Sigmoid colon (tissue), 4 donors: ENCODE measurements at regions not wholly inside any gene's neighbourhood (a gene's known extent, or its start where the extent isn't known, plus 50 kb on each side); places are given as distances from the start of the nearest gene placed in this dataset.

Source experiments
- CTCF ChIP-seq, 4 experiments: fragments of 450-650 bp in 3 of 4; fragments of 200-600 bp in 1 of 4; IDR thresholded peaks; one replicate each; pipeline ENCODE4 v1.5.1; 2016 to 2019; ENCODE audit warnings: antibody characterized with exemption in 4 of 4, mild to moderate bottlenecking in 3 of 4, moderate library complexity in 2 of 4
- POLR2A ChIP-seq, 2 donors: fragments of 450-650 bp; IDR thresholded peaks; one replicate each; pipeline ENCODE4 v1.6.1; 2016; ENCODE audit warnings: antibody characterized with exemption in 2 of 2, mild to moderate bottlenecking in 2 of 2, moderate library complexity in 2 of 2
- POLR2AphosphoS5 ChIP-seq, 4 donors: sonication (generic); formaldehyde crosslinking; IDR thresholded peaks; one replicate each; pipeline ENCODE4 v1.6.1; 2017; ENCODE audit warnings: antibody characterized with exemption in 4 of 4

- no peak for TF ChIP-seq CTCF (IDR thresholded peaks at IDR 0.05)
- TF ChIP-seq POLR2A (IDR thresholded peaks at IDR 0.05): no peak
- TF ChIP-seq POLR2AphosphoS5 (IDR thresholded peaks at IDR 0.05): peak in 1 of 4 donors; percentile 33
Observed at GRCh38 chr4:137707626-137708025, 175.3 kb upstream of the PCDH18 start.
